ENCODE measurements at regions not wholly inside any gene's neighbourhood (a gene's known extent, or its start where the extent isn't known, plus 50 kb on each side); places are given as distances from the start of the nearest gene placed in this dataset.

DNA sequence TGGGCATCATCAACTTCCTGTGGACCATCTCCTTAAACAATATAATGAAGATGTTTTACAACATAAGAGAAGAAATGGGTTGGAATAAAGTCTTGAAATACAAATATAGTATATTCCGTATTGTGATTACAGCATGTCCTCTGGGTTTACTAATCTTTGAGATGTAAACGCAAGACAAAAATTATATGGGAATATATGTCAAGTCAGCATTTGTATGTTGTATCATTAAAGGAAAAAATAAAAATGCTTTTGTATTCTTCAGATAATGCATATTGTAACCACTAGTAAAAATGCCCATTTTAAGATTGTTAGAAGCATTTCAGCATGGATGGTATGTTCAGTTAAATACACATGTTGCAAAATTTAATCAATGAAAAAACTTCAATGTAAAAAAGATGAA is 893.3 kb downstream of the FLRT2 start:
- Histone ChIP-seq H3K9ac (ENCODE audit: low read length) (no peak overlapping the region), H3K27me3 (ENCODE audit: insufficient read depth, low read length) (no peaks in the 10 kb centered on the region), H2AFZ (ENCODE audit: low read depth, low read length) (no peak overlapping the region), H3K4me1 (ENCODE audit: insufficient read depth, low read length) (no peaks in the 10 kb centered on the region), H4K20me1 (ENCODE audit: insufficient read depth, low read length) (no peaks in the 10 kb centered on the region), H3K4me3 (ENCODE audit: insufficient read depth, low read depth, low read length) (no peak overlapping the region), H3K9me3 (ENCODE audit: insufficient read depth, low read depth, low read length) (no peaks in the 10 kb centered on the region), H3K36me3 (ENCODE audit: insufficient read depth, low read length) (no peaks in the 10 kb centered on the region), H3K79me2 (ENCODE audit: insufficient read depth, low read length) (no peaks in the 10 kb centered on the region), H3K4me2 (ENCODE audit: low read length) (no peak overlapping the region), H3K27ac (ENCODE audit: low read depth, low read length) (no peak overlapping the region)
- H3K4me1 Mint-ChIP-seq (ENCODE audit: low read depth, unreplicated experiment), result no peaks in the 10 kb centered on the region
- no peaks in the 10 kb centered on the region for H3K36me3 Mint-ChIP-seq (ENCODE audit: low read depth, unreplicated experiment)
- no peak for DNase-seq (ENCODE audit: low read depth)
- no peak for TF ChIP-seq EZH2 (IDR thresholded peaks at IDR 0.05; ENCODE audit: insufficient read depth, low read length)
- TF ChIP-seq, protein P1, sequence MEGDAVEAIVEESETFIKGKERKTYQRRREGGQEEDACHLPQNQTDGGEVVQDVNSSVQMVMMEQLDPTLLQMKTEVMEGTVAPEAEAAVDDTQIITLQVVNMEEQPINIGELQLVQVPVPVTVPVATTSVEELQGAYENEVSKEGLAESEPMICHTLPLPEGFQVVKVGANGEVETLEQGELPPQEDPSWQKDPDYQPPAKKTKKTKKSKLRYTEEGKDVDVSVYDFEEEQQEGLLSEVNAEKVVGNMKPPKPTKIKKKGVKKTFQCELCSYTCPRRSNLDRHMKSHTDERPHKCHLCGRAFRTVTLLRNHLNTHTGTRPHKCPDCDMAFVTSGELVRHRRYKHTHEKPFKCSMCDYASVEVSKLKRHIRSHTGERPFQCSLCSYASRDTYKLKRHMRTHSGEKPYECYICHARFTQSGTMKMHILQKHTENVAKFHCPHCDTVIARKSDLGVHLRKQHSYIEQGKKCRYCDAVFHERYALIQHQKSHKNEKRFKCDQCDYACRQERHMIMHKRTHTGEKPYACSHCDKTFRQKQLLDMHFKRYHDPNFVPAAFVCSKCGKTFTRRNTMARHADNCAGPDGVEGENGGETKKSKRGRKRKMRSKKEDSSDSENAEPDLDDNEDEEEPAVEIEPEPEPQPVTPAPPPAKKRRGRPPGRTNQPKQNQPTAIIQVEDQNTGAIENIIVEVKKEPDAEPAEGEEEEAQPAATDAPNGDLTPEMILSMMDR (IDR thresholded peaks at IDR 0.05; ENCODE audit: insufficient read depth, low read depth, low read length), result no peak
- H3K4me3 Mint-ChIP-seq (ENCODE audit: unreplicated experiment), result no peak overlapping the region
- no peak overlapping the region for H3K27ac Mint-ChIP-seq (ENCODE audit: unreplicated experiment)
- no peaks in the 10 kb centered on the region for H3K9me3 Mint-ChIP-seq (ENCODE audit: unreplicated experiment)
- no peak for FAIRE-seq
- peaks cover 2% of the 10 kb centered on the region for H3K27me3 Mint-ChIP-seq (ENCODE audit: low read depth, unreplicated experiment)

DNA sequence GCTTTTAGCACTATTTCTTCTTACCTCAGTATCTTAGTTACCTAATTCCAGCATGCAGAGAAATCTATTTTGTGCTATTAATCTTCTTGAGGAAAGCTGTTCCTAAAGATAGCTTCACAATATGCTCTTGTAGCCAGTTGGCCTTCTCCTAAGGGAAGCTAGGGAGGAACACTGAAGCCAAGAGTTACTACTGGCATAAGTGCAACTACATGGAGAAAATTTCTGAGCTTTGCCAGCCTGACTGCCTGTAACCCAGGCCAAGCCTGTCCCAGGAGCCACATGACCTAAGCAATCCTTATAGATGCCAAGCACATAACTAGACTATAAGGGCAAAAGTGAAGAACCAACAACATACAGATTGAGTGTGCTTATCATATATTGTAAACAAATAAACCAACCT is 890.2 kb downstream of the FLRT2 start:
- FAIRE-seq (no peak), DNase-seq (ENCODE audit: low read depth) (no peak)
- Histone ChIP-seq H3K4me2 (ENCODE audit: low read length) (no peak overlapping the region), H3K36me3 (ENCODE audit: insufficient read depth, low read length) (no peaks in the 10 kb centered on the region), H3K27ac (ENCODE audit: low read depth, low read length) (no peak overlapping the region), H3K9me3 (ENCODE audit: insufficient read depth, low read depth, low read length) (no peaks in the 10 kb centered on the region), H2AFZ (ENCODE audit: low read depth, low read length) (no peak overlapping the region), H3K4me1 (ENCODE audit: insufficient read depth, low read length) (no peaks in the 10 kb centered on the region), H3K27me3 (ENCODE audit: insufficient read depth, low read length) (no peaks in the 10 kb centered on the region), H3K4me3 (ENCODE audit: insufficient read depth, low read depth, low read length) (no peak overlapping the region), H3K79me2 (ENCODE audit: insufficient read depth, low read length) (no peaks in the 10 kb centered on the region), H3K9ac (ENCODE audit: low read length) (no peak overlapping the region), H4K20me1 (ENCODE audit: insufficient read depth, low read length) (no peaks in the 10 kb centered on the region)
- no peaks in the 10 kb centered on the region for H3K36me3 Mint-ChIP-seq (ENCODE audit: low read depth, unreplicated experiment)
- H3K4me3 Mint-ChIP-seq (ENCODE audit: unreplicated experiment), result no peak overlapping the region
- no peaks in the 10 kb centered on the region for H3K27me3 Mint-ChIP-seq (ENCODE audit: low read depth, unreplicated experiment)
- no peak overlapping the region for H3K27ac Mint-ChIP-seq (ENCODE audit: unreplicated experiment)
- H3K4me1 Mint-ChIP-seq (ENCODE audit: low read depth, unreplicated experiment), result no peaks in the 10 kb centered on the region
- H3K9me3 Mint-ChIP-seq (ENCODE audit: unreplicated experiment), result peaks cover 2% of the 10 kb centered on the region
- no peak for TF ChIP-seq EZH2 (IDR thresholded peaks at IDR 0.05; ENCODE audit: insufficient read depth, low read length)

DNA sequence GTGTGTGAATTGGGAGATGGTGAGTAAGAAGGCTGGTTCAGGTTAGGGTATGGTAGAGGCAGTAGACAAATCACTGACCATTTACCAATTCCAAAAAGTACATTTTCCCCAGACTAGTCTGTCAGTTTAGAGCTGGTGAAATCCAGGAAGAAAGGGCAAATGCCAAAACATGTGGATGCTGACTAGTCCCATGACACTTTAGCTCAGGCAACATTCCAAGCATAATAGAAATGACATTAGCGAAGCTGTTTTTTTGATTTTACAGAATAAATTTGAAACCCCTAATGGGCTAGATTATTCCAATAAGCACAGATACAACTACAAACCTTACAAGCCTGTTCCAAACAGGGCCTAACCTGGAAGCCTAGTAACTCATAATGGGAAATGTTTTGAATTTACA is 884.2 kb downstream of the FLRT2 start:
- no peaks in the 10 kb centered on the region for H4K20me1 ChIP-seq (ENCODE audit: insufficient read depth, low read length)
- Mint-ChIP-seq H3K27me3 (ENCODE audit: low read depth, unreplicated experiment) (no peaks in the 10 kb centered on the region), H3K36me3 (ENCODE audit: low read depth, unreplicated experiment) (no peaks in the 10 kb centered on the region), H3K9me3 (ENCODE audit: unreplicated experiment) (peaks cover 3% of the 10 kb centered on the region), H3K27ac (ENCODE audit: unreplicated experiment) (no peak overlapping the region), H3K4me3 (ENCODE audit: unreplicated experiment) (no peak overlapping the region), H3K4me1 (ENCODE audit: low read depth, unreplicated experiment) (no peaks in the 10 kb centered on the region)
- no peaks in the 10 kb centered on the region for H3K79me2 ChIP-seq (ENCODE audit: insufficient read depth, low read length)
- no peak overlapping the region for H2AFZ ChIP-seq (ENCODE audit: low read depth, low read length)
- no peak overlapping the region for H3K4me3 ChIP-seq (ENCODE audit: insufficient read depth, low read depth, low read length)
- TF ChIP-seq, protein P1 (IDR thresholded peaks at IDR 0.05; ENCODE audit: insufficient read depth, low read depth, low read length), result no peak
- TF ChIP-seq EZH2 (IDR thresholded peaks at IDR 0.05; ENCODE audit: insufficient read depth, low read length), result no peak
- H3K27me3 ChIP-seq (ENCODE audit: insufficient read depth, low read length), result no peaks in the 10 kb centered on the region
- H3K9me3 ChIP-seq (ENCODE audit: insufficient read depth, low read depth, low read length), result no peaks in the 10 kb centered on the region
- H3K27ac ChIP-seq (ENCODE audit: low read depth, low read length), result no peak overlapping the region
- no peak overlapping the region for H3K4me2 ChIP-seq (ENCODE audit: low read length)
- H3K4me1 ChIP-seq (ENCODE audit: insufficient read depth, low read length), result no peaks in the 10 kb centered on the region
- H3K9ac ChIP-seq (ENCODE audit: low read length), result no peak overlapping the region
- FAIRE-seq (no peak), DNase-seq (ENCODE audit: low read depth) (no peak)
- H3K36me3 ChIP-seq (ENCODE audit: insufficient read depth, low read length), result no peaks in the 10 kb centered on the region
